BE2C (cell line): ENCODE measurements at regions not wholly inside any gene's neighbourhood (a gene's known extent, or its start where the extent isn't known, plus 50 kb on each side); places are given as distances from the start of the nearest gene placed in this dataset.

Source experiments
- DNase-seq: peaks from one replicate; pipeline ENCODE4 v3.0.0-alpha.2; 2020
- H3K27me3 ChIP-seq: fragments of 250-450 bp; sonication (Bioruptor Pico); 2 replicates; pipeline ENCODE4 v1.5.1; 2020; ENCODE audit warnings: mild to moderate bottlenecking
- H3K36me3 ChIP-seq: fragments of 250-450 bp; sonication (Bioruptor Pico); 2 replicates; pipeline ENCODE4 v1.5.1; 2020; ENCODE audit warnings: mild to moderate bottlenecking
- H3K4me1 ChIP-seq: fragments of 250-450 bp; sonication (Bioruptor Pico); 2 replicates; pipeline ENCODE4 v1.5.1; 2020
- H3K4me3 ChIP-seq: 2 replicates; pipeline ENCODE4 v1.5.1; 2011; ENCODE audit warnings: low read depth, low read length
- H3K9me3 ChIP-seq: fragments of 250-450 bp; sonication (Bioruptor Pico); 2 replicates; pipeline ENCODE4 v1.5.1; 2020
- CTCF ChIP-seq: IDR thresholded peaks from 2 replicates; pipeline ENCODE4 v1.5.1; 2012; ENCODE audit warnings: mild to moderate bottlenecking, low read depth, low read length

- no peaks in the 10 kb centered on the region for H3K27me3 ChIP-seq
- no peaks in the 10 kb centered on the region for H3K36me3 ChIP-seq
- DNase-seq = no peak
- no peaks in the 10 kb centered on the region for H3K4me1 ChIP-seq
- no peak for TF ChIP-seq CTCF
- no peaks in the 10 kb centered on the region for H3K9me3 ChIP-seq
- H3K4me3 ChIP-seq = no peak overlapping the region
These were observed 552.4 kb upstream of the MEF2C start for GRCh38 chr5:89435347-89435746.

GRCh38 chr5:89428624-89429023, 545.6 kb upstream of the MEF2C start:
- DNase-seq = no peak
- TF ChIP-seq CTCF = no peak
- Histone ChIP-seq H3K36me3 (no peaks in the 10 kb centered on the region), H3K4me3 (no peak overlapping the region), H3K27me3 (no peaks in the 10 kb centered on the region), H3K4me1 (no peaks in the 10 kb centered on the region), H3K9me3 (no peaks in the 10 kb centered on the region)

GRCh38 chr5:89425062-89425461, 542.1 kb upstream of the MEF2C start:
- no peaks in the 10 kb centered on the region for H3K36me3 ChIP-seq
- no peaks in the 10 kb centered on the region for H3K27me3 ChIP-seq
- H3K4me3 ChIP-seq = no peak overlapping the region
- no peaks in the 10 kb centered on the region for H3K4me1 ChIP-seq
- H3K9me3 ChIP-seq = no peaks in the 10 kb centered on the region
- no peak for TF ChIP-seq CTCF
- DNase-seq = no peak

GRCh38 chr5:89421035-89421434, 538.1 kb upstream of the MEF2C start:
- Histone ChIP-seq H3K27me3 (no peaks in the 10 kb centered on the region), H3K9me3 (no peaks in the 10 kb centered on the region), H3K36me3 (no peaks in the 10 kb centered on the region), H3K4me3 (no peak overlapping the region), H3K4me1 (no peaks in the 10 kb centered on the region)
- no peak for TF ChIP-seq CTCF
- no peak for DNase-seq

- Histone ChIP-seq H3K4me1 (no peaks in the 10 kb centered on the region), H3K36me3 (no peaks in the 10 kb centered on the region), H3K27me3 (no peaks in the 10 kb centered on the region), H3K9me3 (no peaks in the 10 kb centered on the region), H3K4me3 (no peak overlapping the region)
- DNase-seq = no peak
- TF ChIP-seq CTCF = no peak
These were observed 535.6 kb upstream of the MEF2C start for GRCh38 chr5:89418407-89419085.

- no peak for TF ChIP-seq CTCF
These were observed 535.0 kb upstream of the MEF2C start for GRCh38 chr5:89417990-89418389.

More at GRCh38 chr5:89417990-89418389, 535.0 kb upstream of the MEF2C start:
- Histone ChIP-seq H3K4me3 (no peak overlapping the region), H3K36me3 (no peaks in the 10 kb centered on the region), H3K9me3 (no peaks in the 10 kb centered on the region), H3K4me1 (no peaks in the 10 kb centered on the region), H3K27me3 (no peaks in the 10 kb centered on the region)
- no peak for DNase-seq
